Esophagus muscularis mucosa (tissue), 3 donors: ENCODE measurements at regions not wholly inside any gene's neighbourhood (a gene's known extent, or its start where the extent isn't known, plus 50 kb on each side); places are given as distances from the start of the nearest gene placed in this dataset.

ENCODE experiments used
- POLR2A ChIP-seq: fragments of 450-650 bp; IDR thresholded peaks from one replicate; pipeline ENCODE4 v1.6.1; 2017; ENCODE audit warnings: antibody characterized with exemption, moderate library complexity, mild to moderate bottlenecking, low read depth
- POLR2AphosphoS5 ChIP-seq, 2 donors: sonication (generic); formaldehyde crosslinking; IDR thresholded peaks; one replicate each; pipeline ENCODE4 v1.6.1; 2017; ENCODE audit warnings: antibody characterized with exemption in 2 of 2
- TF ChIP-seq, protein P1 (sequence below), 3 experiments: fragments of 200-600 bp in 2 of 3; fragments of 450-650 bp in 1 of 3; sonication (generic) in 2 of 3; IDR thresholded peaks; one replicate each; pipeline ENCODE4 v1.5.1; 2017 to 2019; ENCODE audit warnings: antibody characterized with exemption in 3 of 3, mild to moderate bottlenecking in 2 of 3, moderate library complexity in 1 of 3

DNA sequence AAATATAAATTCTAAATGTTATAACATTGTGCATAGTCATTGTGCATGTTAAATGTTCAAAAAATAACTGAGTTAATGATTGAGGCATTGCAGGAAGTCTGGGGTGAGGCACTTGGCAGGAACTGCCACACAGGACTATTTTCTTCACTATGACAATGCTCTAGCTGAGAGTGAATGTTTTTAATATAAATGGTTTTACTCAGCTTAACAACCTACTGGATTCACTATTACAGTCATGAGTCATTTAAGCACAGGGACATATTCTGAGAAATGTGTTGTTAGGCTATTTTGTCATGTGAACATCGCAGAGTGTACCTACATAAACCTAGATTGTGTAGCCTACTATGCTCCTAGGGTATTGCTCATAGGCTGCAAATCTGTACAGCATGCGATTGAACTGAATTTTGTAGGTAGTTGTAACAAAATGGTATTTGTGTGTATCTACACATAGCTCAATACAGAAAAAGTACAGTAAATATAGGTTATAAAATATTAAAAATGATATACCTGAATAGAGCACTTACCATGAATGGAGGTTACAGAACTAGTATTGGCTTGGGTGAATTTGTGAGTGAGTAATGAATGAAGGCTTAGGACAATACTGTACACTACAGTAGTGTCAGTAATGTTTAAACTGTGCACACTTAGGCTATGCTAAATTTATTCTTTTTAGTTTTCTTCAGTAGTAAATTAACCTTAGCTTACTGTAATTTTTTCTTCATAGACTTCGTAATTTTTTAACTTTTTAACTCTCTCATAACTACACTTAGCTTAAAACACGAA, 346.1 kb upstream of the PTGER4 start:
- TF ChIP-seq, protein P1, sequence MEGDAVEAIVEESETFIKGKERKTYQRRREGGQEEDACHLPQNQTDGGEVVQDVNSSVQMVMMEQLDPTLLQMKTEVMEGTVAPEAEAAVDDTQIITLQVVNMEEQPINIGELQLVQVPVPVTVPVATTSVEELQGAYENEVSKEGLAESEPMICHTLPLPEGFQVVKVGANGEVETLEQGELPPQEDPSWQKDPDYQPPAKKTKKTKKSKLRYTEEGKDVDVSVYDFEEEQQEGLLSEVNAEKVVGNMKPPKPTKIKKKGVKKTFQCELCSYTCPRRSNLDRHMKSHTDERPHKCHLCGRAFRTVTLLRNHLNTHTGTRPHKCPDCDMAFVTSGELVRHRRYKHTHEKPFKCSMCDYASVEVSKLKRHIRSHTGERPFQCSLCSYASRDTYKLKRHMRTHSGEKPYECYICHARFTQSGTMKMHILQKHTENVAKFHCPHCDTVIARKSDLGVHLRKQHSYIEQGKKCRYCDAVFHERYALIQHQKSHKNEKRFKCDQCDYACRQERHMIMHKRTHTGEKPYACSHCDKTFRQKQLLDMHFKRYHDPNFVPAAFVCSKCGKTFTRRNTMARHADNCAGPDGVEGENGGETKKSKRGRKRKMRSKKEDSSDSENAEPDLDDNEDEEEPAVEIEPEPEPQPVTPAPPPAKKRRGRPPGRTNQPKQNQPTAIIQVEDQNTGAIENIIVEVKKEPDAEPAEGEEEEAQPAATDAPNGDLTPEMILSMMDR (IDR thresholded peaks at IDR 0.05): no peak
- TF ChIP-seq POLR2A (no peak), POLR2AphosphoS5 (IDR thresholded peaks at IDR 0.05) (no peak)
